ENCODE measurements at regions not wholly inside any gene's neighbourhood (a gene's known extent, or its start where the extent isn't known, plus 50 kb on each side); places are given as distances from the start of the nearest gene placed in this dataset.

DNA sequence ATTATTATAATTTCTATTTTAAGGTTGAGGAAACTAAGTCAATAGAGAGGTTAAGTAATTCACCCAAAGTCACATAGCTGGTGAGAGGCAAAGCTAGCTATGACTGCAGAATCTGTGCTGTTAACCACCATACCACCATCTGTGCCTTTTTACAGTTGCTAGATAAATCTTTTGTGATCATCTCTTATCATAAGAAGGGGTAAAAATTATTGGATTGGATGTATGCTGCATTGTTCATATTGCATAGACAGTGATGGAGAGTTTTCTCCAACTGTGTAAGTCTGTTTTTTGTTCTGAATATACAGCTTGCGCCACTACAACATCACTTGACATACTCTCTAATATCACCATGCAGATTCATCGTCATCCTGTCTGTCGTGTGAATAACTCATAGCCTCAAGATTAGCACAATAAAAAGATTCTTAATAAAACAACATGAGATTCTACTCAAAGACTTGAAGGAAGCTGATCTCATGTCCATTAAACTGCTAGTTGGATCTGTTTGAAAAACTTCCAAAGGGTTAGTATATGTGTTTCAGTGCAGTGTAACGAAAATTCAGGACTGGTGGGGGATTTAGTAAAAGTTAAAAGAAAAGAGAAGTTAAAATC, 495.9 kb downstream of the SPRY1 start:
- H3K27ac ChIP-seq, result peak overlapping the region; percentile 6 to 80 (median 62)
- peaks cover 3 to 48% (median 31%) of the 10 kb centered on the region in 9 donors for H3K4me1 ChIP-seq
- no peaks in the 10 kb centered on the region for H3K27me3 ChIP-seq
- WGBS, 2 donors, result 57 to 62% methylated on average over 4 of the region's 4 CpGs
- ATAC-seq (peak in 3 of 8 donors; percentile 6 to 20 (median 19)), DNase-seq (no peak)
- H3K36me3 ChIP-seq, result no peaks in the 10 kb centered on the region
- intact Hi-C loops (cut with DNase I), result loop anchor here in 1 of 10 donors (5.0 kb wide), 1 partner anchor 145 kb away; no protein-coding TSS in a partner anchor
- TF ChIP-seq, protein P1, sequence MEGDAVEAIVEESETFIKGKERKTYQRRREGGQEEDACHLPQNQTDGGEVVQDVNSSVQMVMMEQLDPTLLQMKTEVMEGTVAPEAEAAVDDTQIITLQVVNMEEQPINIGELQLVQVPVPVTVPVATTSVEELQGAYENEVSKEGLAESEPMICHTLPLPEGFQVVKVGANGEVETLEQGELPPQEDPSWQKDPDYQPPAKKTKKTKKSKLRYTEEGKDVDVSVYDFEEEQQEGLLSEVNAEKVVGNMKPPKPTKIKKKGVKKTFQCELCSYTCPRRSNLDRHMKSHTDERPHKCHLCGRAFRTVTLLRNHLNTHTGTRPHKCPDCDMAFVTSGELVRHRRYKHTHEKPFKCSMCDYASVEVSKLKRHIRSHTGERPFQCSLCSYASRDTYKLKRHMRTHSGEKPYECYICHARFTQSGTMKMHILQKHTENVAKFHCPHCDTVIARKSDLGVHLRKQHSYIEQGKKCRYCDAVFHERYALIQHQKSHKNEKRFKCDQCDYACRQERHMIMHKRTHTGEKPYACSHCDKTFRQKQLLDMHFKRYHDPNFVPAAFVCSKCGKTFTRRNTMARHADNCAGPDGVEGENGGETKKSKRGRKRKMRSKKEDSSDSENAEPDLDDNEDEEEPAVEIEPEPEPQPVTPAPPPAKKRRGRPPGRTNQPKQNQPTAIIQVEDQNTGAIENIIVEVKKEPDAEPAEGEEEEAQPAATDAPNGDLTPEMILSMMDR (IDR thresholded peaks at IDR 0.05), result no peak
- H3K9me3 ChIP-seq, result no peaks in the 10 kb centered on the region
- H3K4me3 ChIP-seq, result no peak overlapping the region

DNA sequence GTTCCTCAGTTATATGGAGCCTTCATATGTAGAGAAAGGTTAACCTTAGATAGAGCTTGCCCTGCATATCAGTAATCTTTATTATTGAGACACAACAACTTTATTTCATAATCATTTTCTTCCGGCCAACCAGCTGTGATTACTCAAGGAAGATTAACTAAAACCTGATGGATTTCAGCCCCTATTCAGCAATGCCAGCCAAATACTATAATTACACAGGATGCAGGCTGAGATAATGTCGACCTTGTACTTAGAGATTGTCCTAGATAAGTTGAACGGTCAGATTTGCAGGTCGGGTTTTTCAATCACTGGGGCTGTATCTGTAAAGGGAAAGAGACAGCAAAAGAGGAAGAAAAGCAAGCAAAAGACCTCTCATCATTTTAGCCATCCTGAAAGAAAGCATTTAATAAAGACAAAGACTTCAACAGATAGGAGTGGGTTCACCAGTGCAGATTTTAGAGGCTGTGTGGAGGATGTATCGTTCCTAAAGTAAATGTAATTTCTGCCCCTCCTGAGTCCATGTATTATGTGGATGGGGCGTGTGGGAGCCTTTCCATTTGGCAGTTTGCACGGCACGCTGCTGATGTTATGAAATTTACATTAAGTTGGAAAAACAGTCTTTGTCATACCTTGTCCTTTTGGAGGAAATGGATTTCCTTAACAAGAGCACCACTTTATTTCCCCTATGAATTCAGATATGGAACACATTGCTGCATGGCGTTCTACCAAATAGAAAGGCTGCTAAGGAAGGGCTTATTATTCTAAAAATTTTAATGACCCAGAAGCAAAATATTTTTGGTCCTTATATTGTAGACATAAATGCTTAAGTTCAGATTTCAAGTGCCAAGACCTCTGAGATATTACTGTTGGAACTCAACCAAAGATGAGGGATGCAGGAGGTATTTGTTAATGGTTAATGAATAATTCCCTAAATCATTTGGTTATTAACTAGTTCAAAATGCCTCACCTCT, 496.7 kb downstream of the SPRY1 start:
- Histone ChIP-seq H3K4me3 (peak overlapping the region in 1 of 10 donors; percentile 5), H3K4me1 (peaks cover 3 to 48% (median 31%) of the 10 kb centered on the region in 9 donors), H3K36me3 (no peaks in the 10 kb centered on the region), H3K9me3 (no peaks in the 10 kb centered on the region), H3K27me3 (no peaks in the 10 kb centered on the region), H3K27ac (peak overlapping the region; percentile 45 to 80 (median 62))
- intact Hi-C loops (cut with DNase I), result loop anchor here in 1 of 10 donors (5.0 kb wide), 1 partner anchor 146 kb away; no protein-coding TSS in a partner anchor
- TF ChIP-seq, protein P1 (IDR thresholded peaks at IDR 0.05), result no peak
- DNase-seq (no peak), ATAC-seq (peak in 7 of 8 donors; percentile 35 to 70 (median 61))
- 39 to 50% methylated on average over 9 of the region's 9 CpGs for WGBS, 2 donors

- ATAC-seq (peak in 5 of 8 donors; percentile 68 to 87 (median 74)), DNase-seq (no peak)
- Histone ChIP-seq H3K27me3 (no peaks in the 10 kb centered on the region), H3K9me3 (no peaks in the 10 kb centered on the region), H3K36me3 (no peaks in the 10 kb centered on the region), H3K4me1 (peaks cover 3 to 51% (median 32%) of the 10 kb centered on the region in 9 donors), H3K4me3 (no peak overlapping the region), H3K27ac (peak overlapping the region in 5 of 10 donors; percentile 1 to 42 (median 26))
- TF ChIP-seq, protein P1 (IDR thresholded peaks at IDR 0.05), result no peak
- intact Hi-C loops (cut with DNase I), result no loop called here
Observed at GRCh38 chr4:123896446-123897071, 500.0 kb downstream of the SPRY1 start.
